GM13977 (cell line): ENCODE measurements at regions not wholly inside any gene's neighbourhood (a gene's known extent, or its start where the extent isn't known, plus 50 kb on each side); places are given as distances from the start of the nearest gene placed in this dataset.

Source experiments
- DNase-seq: peaks from one replicate; pipeline ENCODE4 v3.0.0; 2012; ENCODE audit warnings: low spot score
- in situ Hi-C: fragments of 300-500 bp; cut with MboI; formaldehyde crosslinking; loops from one replicate; pipeline ENCODE4 v1.12.0; 2022; ENCODE audit warnings: low sequenced_read_pairs, low pct_unique_long_range_greater_than_20kb, mixed read lengths, inconsistent platforms; ENCODE audit not compliant: unreplicated experiment
- TF ChIP-seq, protein P1 (sequence below): IDR thresholded peaks from 2 replicates; pipeline ENCODE4 v1.5.1; 2012; ENCODE audit warnings: mild to moderate bottlenecking, control low read depth; ENCODE audit not compliant: insufficient read depth; ENCODE audit errors: extremely low read depth, missing control alignments

DNA sequence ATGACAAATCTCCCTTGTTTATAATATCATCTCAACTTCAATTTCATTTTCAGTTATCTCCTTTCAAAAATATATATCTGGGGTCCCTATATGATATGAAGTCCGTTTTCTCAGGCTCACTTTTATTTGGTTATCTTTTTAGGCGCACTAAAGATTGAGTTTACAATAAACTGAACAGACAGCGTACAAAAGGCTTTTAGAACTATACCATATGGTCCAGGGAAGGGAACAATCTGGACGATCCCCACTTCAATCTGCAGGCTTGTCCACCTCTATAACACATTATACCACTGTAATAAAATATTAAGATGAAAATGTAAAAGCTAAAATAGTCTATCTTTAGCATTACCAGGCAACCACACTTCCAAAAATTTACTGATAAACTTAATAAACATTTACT lies 289.9 kb downstream of the ZEB2 start:
- TF ChIP-seq, protein P1, sequence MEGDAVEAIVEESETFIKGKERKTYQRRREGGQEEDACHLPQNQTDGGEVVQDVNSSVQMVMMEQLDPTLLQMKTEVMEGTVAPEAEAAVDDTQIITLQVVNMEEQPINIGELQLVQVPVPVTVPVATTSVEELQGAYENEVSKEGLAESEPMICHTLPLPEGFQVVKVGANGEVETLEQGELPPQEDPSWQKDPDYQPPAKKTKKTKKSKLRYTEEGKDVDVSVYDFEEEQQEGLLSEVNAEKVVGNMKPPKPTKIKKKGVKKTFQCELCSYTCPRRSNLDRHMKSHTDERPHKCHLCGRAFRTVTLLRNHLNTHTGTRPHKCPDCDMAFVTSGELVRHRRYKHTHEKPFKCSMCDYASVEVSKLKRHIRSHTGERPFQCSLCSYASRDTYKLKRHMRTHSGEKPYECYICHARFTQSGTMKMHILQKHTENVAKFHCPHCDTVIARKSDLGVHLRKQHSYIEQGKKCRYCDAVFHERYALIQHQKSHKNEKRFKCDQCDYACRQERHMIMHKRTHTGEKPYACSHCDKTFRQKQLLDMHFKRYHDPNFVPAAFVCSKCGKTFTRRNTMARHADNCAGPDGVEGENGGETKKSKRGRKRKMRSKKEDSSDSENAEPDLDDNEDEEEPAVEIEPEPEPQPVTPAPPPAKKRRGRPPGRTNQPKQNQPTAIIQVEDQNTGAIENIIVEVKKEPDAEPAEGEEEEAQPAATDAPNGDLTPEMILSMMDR = no peak
- no peak for DNase-seq
- in situ Hi-C loops = no loop called here

DNA sequence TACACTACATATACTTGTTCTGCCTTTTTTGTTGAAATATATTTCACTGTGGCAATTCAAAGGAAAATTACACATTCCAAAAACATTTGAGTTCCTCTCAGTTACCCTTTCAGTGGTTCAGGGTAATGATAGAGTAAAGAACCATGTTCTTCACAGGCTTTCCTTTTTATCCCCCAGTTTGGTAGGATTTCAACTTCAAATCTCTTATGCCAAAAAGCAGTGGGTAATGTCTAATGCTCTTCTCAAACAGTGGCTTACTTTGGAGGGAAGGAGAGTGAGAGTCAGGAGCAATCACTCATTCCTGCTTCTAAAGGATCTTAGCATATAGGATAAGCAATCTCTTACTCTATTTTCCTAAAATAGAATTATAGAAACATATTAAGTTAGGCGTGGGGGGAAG lies 290.6 kb downstream of the ZEB2 start:
- in situ Hi-C loops = no loop called here
- TF ChIP-seq, protein P1 = no peak
- DNase-seq = no peak

DNA sequence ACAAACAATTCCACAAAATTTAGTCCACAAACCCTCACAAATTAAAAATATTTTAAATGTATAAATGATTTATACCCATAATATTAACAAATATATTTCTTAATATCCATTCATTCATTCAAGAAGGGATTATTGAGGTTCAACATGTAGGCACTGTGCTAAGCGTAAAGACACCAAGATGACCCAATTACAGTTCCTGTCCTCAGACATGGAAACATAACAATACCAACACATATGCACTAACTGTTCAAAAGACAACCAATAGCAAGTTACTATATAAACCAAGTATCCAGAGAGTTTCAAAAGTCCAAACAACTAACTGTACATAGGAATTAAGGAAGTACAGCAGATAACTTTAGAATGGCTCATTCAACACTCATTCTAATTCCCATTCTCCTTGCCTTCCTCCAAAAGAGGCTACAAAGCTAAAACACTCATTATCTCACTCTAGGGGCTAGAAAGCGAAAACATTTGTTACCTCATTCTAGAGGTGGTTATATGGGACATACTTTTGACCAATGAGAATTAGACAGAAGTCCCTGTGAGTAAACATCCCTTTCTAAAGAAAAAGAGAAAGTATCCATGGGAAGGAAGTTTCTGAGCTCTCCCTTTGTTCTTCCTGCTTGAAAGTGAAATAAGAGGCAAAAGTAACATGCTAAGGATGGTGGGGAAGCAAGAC lies 292.4 kb downstream of the ZEB2 start:
- TF ChIP-seq, protein P1 = no peak
- no peak for DNase-seq
- in situ Hi-C loops = no loop called here

GRCh38 chr2:144225076-144225475 lies 294.8 kb downstream of the ZEB2 start:
- no peak for DNase-seq
- TF ChIP-seq, protein P1 = no peak
- in situ Hi-C loops = no loop called here

GRCh38 chr2:144224472-144224871 lies 295.4 kb downstream of the ZEB2 start:
- in situ Hi-C loops = no loop called here
- no peak for DNase-seq
- TF ChIP-seq, protein P1 = no peak

- TF ChIP-seq, protein P1 = no peak
- no peak for DNase-seq
- in situ Hi-C loops = no loop called here
These were observed 299.9 kb downstream of the ZEB2 start for GRCh38 chr2:144219979-144220378.
